GM18867 (cell line): ENCODE measurements at regions not wholly inside any gene's neighbourhood (a gene's known extent, or its start where the extent isn't known, plus 50 kb on each side); places are given as distances from the start of the nearest gene placed in this dataset.

Experiments
- ATAC-seq: cut with Tn5 transposase; IDR thresholded peaks from one replicate; pipeline ENCODE4 v1.9.1; 2021; ENCODE audit warnings: mild to moderate bottlenecking, moderate library complexity; ENCODE audit not compliant: unreplicated experiment

- ATAC-seq = no peak
Measured at GRCh38 chr4:37157476-37158167, 86.9 kb upstream of the NWD2 start.

- no peak for ATAC-seq
Measured at GRCh38 chr4:37160653-37161052, 83.9 kb upstream of the NWD2 start.

- ATAC-seq = no peak
Measured at GRCh38 chr4:37165844-37166243, 78.7 kb upstream of the NWD2 start.

DNA sequence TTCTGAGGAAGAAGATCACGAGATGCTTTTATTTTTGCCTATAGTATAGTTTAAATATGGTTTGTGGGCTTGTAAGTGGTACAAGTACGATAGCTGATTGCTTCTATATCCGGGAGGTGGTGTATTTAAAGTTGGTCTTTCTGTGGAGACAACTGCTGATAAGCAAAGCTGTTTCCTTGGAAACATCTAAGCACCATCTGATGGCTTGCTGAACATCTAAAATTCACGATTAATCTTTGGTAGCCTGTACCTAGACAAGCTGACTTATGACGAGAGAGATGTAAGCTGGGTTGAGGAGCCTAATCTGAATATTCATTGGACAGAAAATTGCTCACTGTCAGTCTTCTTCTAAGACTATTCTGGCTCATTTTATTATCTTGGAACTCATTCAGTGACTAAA is 74.6 kb upstream of the NWD2 start:
- no peak for ATAC-seq

GRCh38 chr4:37188100-37188499 is 56.4 kb upstream of the NWD2 start:
- no peak for ATAC-seq
